H54 (cell line): ENCODE measurements at regions not wholly inside any gene's neighbourhood (a gene's known extent, or its start where the extent isn't known, plus 50 kb on each side); places are given as distances from the start of the nearest gene placed in this dataset.

Experiments used
- DNase-seq: peaks from one replicate; pipeline ENCODE4 v3.0.0; 2011; ENCODE audit warnings: low spot score, mixed read lengths; ENCODE audit not compliant: insufficient read length
- FAIRE-seq: peaks from 3 replicates; lab custom pipeline; 2011; peaks lifted over from hg19 to GRCh38; lab: Jason Lieb, UNC
- POLR2A ChIP-seq: IDR thresholded peaks from 2 replicates; pipeline ENCODE4 v1.6.1; 2011; ENCODE audit warnings: low read depth, mild to moderate bottlenecking, low read length

DNA sequence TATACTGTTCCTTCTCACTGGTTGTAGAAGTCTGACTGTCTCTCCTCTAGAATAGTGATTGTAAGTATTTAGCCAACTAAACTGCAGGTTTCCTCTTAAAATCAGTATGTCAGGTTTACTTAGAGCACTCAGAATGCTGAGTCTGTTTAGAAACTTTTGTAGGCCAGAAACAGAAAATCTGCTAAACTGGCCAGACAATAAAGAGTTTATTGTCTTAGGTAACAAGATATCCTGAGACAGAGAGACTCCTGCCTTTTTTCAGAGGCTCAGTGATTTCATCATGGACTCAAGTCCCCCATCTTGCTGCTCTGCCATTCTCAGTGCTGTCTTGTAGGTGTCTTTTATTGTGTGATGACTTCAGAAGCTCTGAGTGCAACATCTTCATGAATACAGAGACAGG, 279.0 kb downstream of the MFSD1 start:
- no peak for TF ChIP-seq POLR2A
- FAIRE-seq = peak; percentile 80
- DNase-seq = no peak

DNA sequence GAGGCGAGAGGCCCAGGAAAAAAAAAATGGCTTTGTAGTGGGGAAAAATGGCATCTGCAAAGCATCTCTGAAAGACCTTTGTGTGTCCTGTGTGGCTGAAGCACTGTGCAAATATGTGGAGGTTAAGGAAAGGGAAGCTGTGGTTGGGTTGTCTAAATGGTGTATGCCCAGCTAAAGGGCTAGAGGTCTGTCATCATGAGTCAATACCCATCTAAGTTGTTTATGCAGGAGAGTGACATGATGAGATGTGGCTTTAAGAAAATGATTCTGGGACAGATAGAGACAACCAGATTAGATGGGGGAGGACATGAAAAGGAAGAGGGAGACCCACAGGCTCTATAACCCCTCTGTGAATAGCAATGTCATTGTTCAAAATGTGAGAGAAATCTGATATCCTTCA, 280.7 kb downstream of the MFSD1 start:
- peak; percentile 24 for DNase-seq
- TF ChIP-seq POLR2A = no peak
- peak; percentile 100 for FAIRE-seq

DNA sequence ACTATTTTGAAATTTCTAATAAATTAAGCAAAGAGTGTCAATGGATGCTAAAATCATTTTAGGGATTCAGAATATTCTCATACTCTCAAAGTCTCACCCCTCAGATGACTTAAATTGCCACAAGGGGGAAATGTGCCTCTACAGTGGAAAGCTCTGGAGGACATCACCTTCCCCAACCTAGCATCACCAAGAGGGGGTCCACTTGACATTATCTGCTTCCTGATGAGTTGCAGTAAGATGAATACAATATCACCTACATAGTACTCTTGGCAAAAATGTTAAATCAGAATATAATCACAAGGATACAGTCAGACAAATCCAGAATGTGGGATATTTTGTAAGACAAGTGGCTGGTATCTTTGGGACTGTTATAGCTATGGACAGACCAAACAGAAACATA, 290.1 kb downstream of the MFSD1 start:
- FAIRE-seq (no peak), DNase-seq (no peak)
- no peak for TF ChIP-seq POLR2A

- TF ChIP-seq POLR2A = no peak
- DNase-seq (no peak), FAIRE-seq (no peak)
These were observed 300.1 kb downstream of the MFSD1 start for GRCh38 chr3:159102001-159102400.

DNA sequence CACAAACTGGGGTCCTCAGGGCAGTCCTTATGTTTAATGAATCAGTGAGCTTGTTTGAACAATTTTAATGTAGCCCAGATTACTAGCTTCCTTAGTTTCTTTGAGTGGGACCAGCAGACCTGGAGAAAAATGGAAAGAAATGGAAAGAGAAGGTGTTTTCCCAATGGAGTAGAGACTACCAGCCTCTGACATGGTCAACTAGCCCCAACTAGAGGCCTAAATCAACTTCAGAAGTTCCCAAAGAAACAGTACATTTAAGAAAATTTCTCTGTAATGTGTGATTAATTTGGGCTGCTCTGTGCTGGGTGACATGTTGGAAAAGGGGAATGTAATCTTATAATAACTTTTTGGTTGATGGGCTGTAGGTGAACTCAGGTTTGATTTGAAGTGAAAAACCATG, 310.9 kb downstream of the MFSD1 start:
- no peak for TF ChIP-seq POLR2A
- DNase-seq = no peak
- no peak for FAIRE-seq

DNA sequence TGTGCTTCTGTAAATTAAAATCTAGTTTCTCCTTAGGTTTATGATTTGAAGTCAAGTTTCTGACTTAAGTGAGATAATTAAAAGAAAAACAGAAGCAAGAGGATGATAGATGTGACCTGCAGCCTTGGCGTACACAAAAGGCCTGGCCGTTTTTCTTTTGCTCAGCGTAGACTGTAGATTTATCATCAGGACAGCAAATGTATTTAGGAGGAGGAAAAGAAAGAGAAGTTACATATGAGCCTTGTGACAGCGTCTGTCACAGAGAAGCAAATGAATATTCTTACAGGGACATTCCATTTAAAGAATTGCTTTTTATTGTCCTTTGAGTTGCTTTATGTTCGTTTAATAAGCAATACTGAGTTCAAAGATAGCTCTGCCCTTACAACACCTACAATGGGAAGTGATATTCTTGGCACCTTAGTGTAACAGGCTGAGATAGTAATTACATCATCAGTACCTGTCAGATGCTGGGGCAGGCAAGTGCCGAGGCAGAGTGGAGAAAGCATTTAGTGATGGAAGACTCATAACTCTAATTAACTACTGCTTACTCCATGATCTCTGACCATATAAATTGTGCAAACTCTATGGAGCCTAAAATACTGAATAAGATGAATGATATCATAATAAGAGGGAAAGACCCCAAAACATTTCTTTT, 311.5 kb downstream of the MFSD1 start:
- TF ChIP-seq POLR2A = no peak
- FAIRE-seq = no peak
- no peak for DNase-seq

GRCh38 chr3:159114582-159114981, 312.7 kb downstream of the MFSD1 start:
- TF ChIP-seq POLR2A = no peak
- no peak for FAIRE-seq
- no peak for DNase-seq

DNA sequence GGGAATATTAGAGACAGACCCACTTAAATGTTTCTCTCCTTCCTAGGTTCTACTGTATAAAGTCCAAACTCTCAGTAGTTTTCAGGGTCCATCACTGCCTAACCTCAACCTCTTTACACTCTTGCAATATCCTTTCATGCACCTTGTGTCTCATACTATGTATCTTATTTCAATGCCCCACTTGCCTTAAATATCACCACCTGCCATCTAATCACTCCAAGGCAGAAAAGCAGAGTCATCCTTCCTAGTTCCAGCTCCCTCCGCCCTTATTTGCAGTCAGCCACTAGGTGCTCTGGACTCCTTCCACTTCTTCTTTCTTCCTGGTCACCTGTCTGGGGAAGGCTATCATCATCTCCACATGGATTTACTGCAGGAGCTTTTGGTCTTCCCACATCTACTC, 322.0 kb downstream of the MFSD1 start:
- FAIRE-seq (no peak), DNase-seq (no peak)
- TF ChIP-seq POLR2A = no peak

DNA sequence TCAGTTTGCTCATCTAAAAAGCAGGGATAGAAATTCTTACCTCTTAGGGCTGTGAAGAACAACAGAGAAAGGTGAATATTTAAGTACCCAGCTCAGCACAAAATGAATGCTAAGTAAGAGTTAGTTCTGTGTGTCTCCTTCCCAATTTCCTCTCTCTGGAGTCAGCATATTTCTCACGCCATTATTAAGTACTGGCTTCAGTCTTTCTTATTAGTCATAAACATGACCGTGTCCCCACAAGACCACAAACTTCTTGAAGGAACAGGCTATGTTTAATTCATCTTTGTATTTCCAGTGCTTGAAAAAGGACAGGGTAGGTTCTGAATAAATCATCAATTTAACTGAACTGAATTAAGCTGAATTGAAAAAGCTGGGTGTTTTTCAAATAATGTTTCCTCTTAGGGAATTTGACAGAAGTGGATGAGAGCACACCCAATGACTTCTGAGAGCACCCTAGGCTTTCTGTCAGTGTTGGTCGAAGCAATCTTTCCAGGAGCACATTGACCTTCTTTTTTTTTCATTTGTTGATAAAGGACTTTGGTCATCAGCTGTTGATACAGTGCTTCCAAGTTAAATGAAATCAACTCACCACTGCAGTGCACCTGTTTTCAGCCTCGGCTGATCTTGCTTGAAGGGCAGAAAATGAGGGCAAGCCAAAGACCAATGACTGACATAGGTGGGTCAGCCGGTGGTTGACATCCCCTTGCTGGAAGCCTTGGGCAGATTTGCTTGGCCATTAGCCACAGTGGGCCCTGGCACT, 324.6 kb downstream of the MFSD1 start:
- FAIRE-seq = peak; percentile 61
- no peak for DNase-seq

GRCh38 chr3:159127021-159127392, 325.2 kb downstream of the MFSD1 start:
- no peak for FAIRE-seq
- TF ChIP-seq POLR2A = no peak

More for the DNA sequence above, 324.6 kb downstream of the MFSD1 start:
- no peak for TF ChIP-seq POLR2A

DNA sequence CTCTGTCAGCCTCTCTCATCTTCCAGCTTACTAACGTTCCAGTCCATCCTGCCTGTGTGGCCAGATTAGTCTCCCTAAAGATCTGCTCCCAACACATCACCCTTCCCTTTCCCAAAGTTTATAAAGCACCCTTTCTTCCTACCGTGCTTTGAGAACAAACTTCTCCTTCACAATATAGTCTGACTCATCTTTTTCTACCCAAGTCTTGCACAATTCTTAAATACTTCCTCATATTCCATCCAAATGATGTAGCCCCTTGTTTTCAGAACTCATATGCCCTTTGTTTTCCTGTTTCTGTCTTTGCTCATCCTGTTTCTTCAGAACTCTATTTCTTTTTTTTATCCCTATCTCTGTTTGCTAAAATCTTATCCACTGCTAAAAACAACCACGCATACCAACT, 326.8 kb downstream of the MFSD1 start:
- FAIRE-seq (peak; percentile 93), DNase-seq (no peak)
- TF ChIP-seq POLR2A = no peak

More at GRCh38 chr3:159127021-159127392, 325.2 kb downstream of the MFSD1 start:
- DNase-seq = no peak

GRCh38 chr3:159130108-159130507, 328.3 kb downstream of the MFSD1 start:
- no peak for TF ChIP-seq POLR2A
- DNase-seq = no peak
- FAIRE-seq = peak; percentile 81

DNA sequence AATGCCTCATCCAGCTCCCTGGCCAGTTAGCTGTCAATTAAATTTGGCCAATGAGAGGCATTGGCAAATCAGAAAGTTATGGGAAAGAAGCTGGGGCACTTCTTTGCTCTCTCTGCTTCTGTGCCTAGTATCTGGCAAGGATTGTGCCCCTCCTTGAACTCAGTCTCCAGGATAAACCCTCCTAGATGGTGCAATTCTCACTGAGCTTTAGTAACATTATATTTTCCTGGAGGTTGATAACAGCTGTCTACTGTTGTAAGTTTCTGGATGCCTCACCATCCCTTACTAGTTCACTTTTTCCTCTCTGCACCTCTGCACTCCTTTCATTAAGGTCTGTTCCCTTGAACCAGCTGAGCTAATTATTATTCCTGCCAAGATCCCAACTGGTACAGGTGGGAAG, 329.5 kb downstream of the MFSD1 start:
- FAIRE-seq = peak; percentile 33
- no peak for TF ChIP-seq POLR2A
- DNase-seq = no peak

GRCh38 chr3:159137949-159138348, 336.1 kb downstream of the MFSD1 start:
- FAIRE-seq (no peak), DNase-seq (no peak)
- TF ChIP-seq POLR2A = no peak

- DNase-seq (no peak), FAIRE-seq (no peak)
- no peak for TF ChIP-seq POLR2A
These were observed 337.5 kb downstream of the MFSD1 start for GRCh38 chr3:159139326-159139725.
